H9 (cell line): ENCODE measurements at regions not wholly inside any gene's neighbourhood (a gene's known extent, or its start where the extent isn't known, plus 50 kb on each side); places are given as distances from the start of the nearest gene placed in this dataset.

Experiments used
- DNase-seq: peaks from one replicate; pipeline ENCODE4 v3.0.0-alpha.2; 2017
- H2AFZ ChIP-seq: one replicate; pipeline ENCODE4 v1.6.1; 2013; ENCODE audit warnings: mild to moderate bottlenecking, low read length, control low read depth, moderate library complexity
- H2AK5ac ChIP-seq: 2 replicates; pipeline ENCODE4 v1.6.1; 2013; ENCODE audit warnings: low read length, control low read depth, mixed read lengths; ENCODE audit not compliant: insufficient read length
- H2BK120ac ChIP-seq: one replicate; pipeline ENCODE4 v1.6.1; 2013; ENCODE audit warnings: low read depth, mild to moderate bottlenecking, low read length, control low read depth, inconsistent platforms; ENCODE audit not compliant: poor library complexity, severe bottlenecking
- H2BK12ac ChIP-seq: 2 replicates; pipeline ENCODE4 v1.6.1; 2013; ENCODE audit warnings: low read length, control low read depth, mixed read lengths, low read depth; ENCODE audit not compliant: insufficient read length
- H2BK15ac ChIP-seq: 2 replicates; pipeline ENCODE4 v1.6.1; 2013; ENCODE audit warnings: low read depth, low read length, control low read depth
- H2BK20ac ChIP-seq: one replicate; pipeline ENCODE4 v1.6.1; 2013; ENCODE audit warnings: low read depth, mild to moderate bottlenecking, low read length, control low read depth, inconsistent platforms; ENCODE audit not compliant: poor library complexity, severe bottlenecking
- H2BK5ac ChIP-seq: 2 replicates; pipeline ENCODE4 v1.6.1; 2013; ENCODE audit warnings: low read length, control low read depth, mixed read lengths; ENCODE audit not compliant: insufficient read length
- H3K14ac ChIP-seq: 2 replicates; pipeline ENCODE4 v1.6.1; 2013; ENCODE audit warnings: low read length, control low read depth; ENCODE audit not compliant: insufficient read depth
- H3K18ac ChIP-seq: 2 replicates; pipeline ENCODE4 v1.6.1; 2013; ENCODE audit warnings: low read depth, mild to moderate bottlenecking, mixed read lengths, low read length, control low read depth; ENCODE audit not compliant: insufficient read length
- H3K23ac ChIP-seq: 2 replicates; pipeline ENCODE4 v1.6.1; 2013; ENCODE audit warnings: low read length, control low read depth, mixed read lengths, low read depth; ENCODE audit not compliant: insufficient read length
- H3K23me2 ChIP-seq: 2 replicates; pipeline ENCODE4 v1.6.1; 2013; ENCODE audit warnings: low read depth, mild to moderate bottlenecking, mixed read lengths, low read length, control low read depth; ENCODE audit not compliant: insufficient read length, poor library complexity, severe bottlenecking
- H3K27ac ChIP-seq: 2 replicates; pipeline ENCODE4 v1.5.1; 2013; ENCODE audit warnings: low read length, control low read depth, mixed read lengths, low read depth; ENCODE audit not compliant: insufficient read length
- H3K27me3 ChIP-seq: 2 replicates; pipeline ENCODE4 v1.6.1; 2013; ENCODE audit warnings: low read length, control low read depth, inconsistent platforms; ENCODE audit not compliant: insufficient read depth
- H3K4ac ChIP-seq: 2 replicates; pipeline ENCODE4 v1.6.1; 2013; ENCODE audit warnings: low read depth, mild to moderate bottlenecking, control low read depth, inconsistent platforms, low read length, moderate library complexity
- H3K4me1 ChIP-seq: 2 replicates; pipeline ENCODE4 v1.6.1; 2013; ENCODE audit warnings: low read length, control low read depth, inconsistent platforms; ENCODE audit not compliant: insufficient read depth
- H3K4me2 ChIP-seq: 2 replicates; pipeline ENCODE4 v1.6.1; 2013; ENCODE audit warnings: low read length, control low read depth, mixed read lengths; ENCODE audit not compliant: insufficient read length, insufficient read depth
- H3K56ac ChIP-seq: 2 replicates; pipeline ENCODE4 v1.6.1; 2013; ENCODE audit warnings: low read depth, mild to moderate bottlenecking, mixed read lengths, low read length, control low read depth; ENCODE audit not compliant: insufficient read length
- H3K79me1 ChIP-seq: 2 replicates; pipeline ENCODE4 v1.6.1; 2013; ENCODE audit warnings: low read depth, mild to moderate bottlenecking, moderate library complexity, low read length, control low read depth, inconsistent platforms; ENCODE audit not compliant: insufficient read depth, poor library complexity, severe bottlenecking
- H3K79me2 ChIP-seq: 2 replicates; pipeline ENCODE4 v1.6.1; 2013; ENCODE audit warnings: low read length, control low read depth, inconsistent platforms; ENCODE audit not compliant: insufficient read depth
- H3K9ac ChIP-seq: 2 replicates; pipeline ENCODE4 v1.6.1; 2013; ENCODE audit warnings: low read length, control low read depth, mixed read lengths; ENCODE audit not compliant: insufficient read length; ENCODE audit errors: extremely low read depth
- H3K9me3 ChIP-seq: one replicate; pipeline ENCODE4 v1.6.1; 2013; ENCODE audit warnings: low read depth, low read length, inconsistent platforms; ENCODE audit not compliant: control insufficient read depth
- H3T11ph ChIP-seq: one replicate; pipeline ENCODE4 v1.6.1; 2013; ENCODE audit warnings: mild to moderate bottlenecking, low read length, control low read depth, inconsistent platforms
- H4K20me1 ChIP-seq: one replicate; pipeline ENCODE4 v1.6.1; 2013; ENCODE audit not compliant: control insufficient read depth, insufficient read length, insufficient read depth
- H4K5ac ChIP-seq: 2 replicates; pipeline ENCODE4 v1.6.1; 2013; ENCODE audit warnings: low read depth, mild to moderate bottlenecking, mixed read lengths, low read length, control low read depth; ENCODE audit not compliant: insufficient read length
- H4K8ac ChIP-seq: replicated peaks from 2 replicates; pipeline ENCODE4 v1.6.1; 2013; ENCODE audit warnings: low read length, control low read depth, mixed read lengths, low read depth; ENCODE audit not compliant: insufficient read length
- H4K91ac ChIP-seq: 2 replicates; pipeline ENCODE4 v1.6.1; 2013; ENCODE audit warnings: low read depth, mild to moderate bottlenecking, moderate library complexity, mixed read lengths, low read length, control low read depth; ENCODE audit not compliant: insufficient read length
- H3K27ac Mint-ChIP-seq, 3 experiments: 2 replicates in 2 of 3; 3 replicates in 1 of 3; pipeline ENCODE4 v1.8.0; 2020 to 2021; ENCODE audit warnings: mixed read lengths in 3 of 3, mild to moderate bottlenecking in 1 of 3, moderate library complexity in 1 of 3
- H3K27me3 Mint-ChIP-seq: 2 replicates; pipeline ENCODE4 v1.8.0; 2021; ENCODE audit warnings: low read depth, mild to moderate bottlenecking, moderate library complexity, mixed read lengths
- H3K36me3 Mint-ChIP-seq, 3 experiments: 2 replicates in 2 of 3; 3 replicates in 1 of 3; pipeline ENCODE4 v1.8.0; 2020 to 2021; ENCODE audit warnings: low read depth in 3 of 3, mixed read lengths in 3 of 3; ENCODE audit not compliant: insufficient read depth in 1 of 3
- H3K4me1 Mint-ChIP-seq, 2 experiments: 2 replicates each; pipeline ENCODE4 v1.8.0; 2020; ENCODE audit warnings: mixed read lengths in 2 of 2
- H3K4me3 Mint-ChIP-seq, 2 experiments: 2 replicates in 1 of 2; 3 replicates in 1 of 2; pipeline ENCODE4 v1.8.0; 2020 to 2021; ENCODE audit warnings: mild to moderate bottlenecking in 2 of 2, mixed read lengths in 2 of 2, moderate library complexity in 1 of 2
- H3K9me3 Mint-ChIP-seq, 2 experiments: 2 replicates in 1 of 2; 3 replicates in 1 of 2; pipeline ENCODE4 v1.8.0; 2020; ENCODE audit warnings: mild to moderate bottlenecking in 2 of 2, mixed read lengths in 2 of 2, moderate library complexity in 1 of 2
- CTCF ChIP-seq: fragments of 200-600 bp; sonication (generic); conservative IDR thresholded peaks from 3 replicates; pipeline ENCODE4 v1.8.0; 2021; ENCODE audit warnings: antibody characterized with exemption, mild to moderate bottlenecking
- WGBS: extraction: QIAGEN DNeasy Blood & Tissue Kit; methylation state at CpG from one replicate; pipeline ENCODE4 v1.1.7; 2013; ENCODE audit warnings: missing lambda C conversion rate, low lambda C conversion rate, mixed read lengths; ENCODE audit not compliant: insufficient read length; ENCODE audit errors: extremely low coverage; 5-methylcytosine and 5-hydroxymethylcytosine counted together

- Histone ChIP-seq H4K20me1 (no peaks in the 10 kb centered on the region), H3K4me1 (no peaks in the 10 kb centered on the region), H2BK5ac (no peak overlapping the region), H3K79me1 (no peaks in the 10 kb centered on the region), H2AFZ (no peak overlapping the region), H3T11ph (no peak overlapping the region), H2BK120ac (no peak overlapping the region), H3K4ac (no peak overlapping the region), H3K27ac (no peak overlapping the region), H4K91ac (no peak overlapping the region), H3K9me3 (no peaks in the 10 kb centered on the region), H3K27me3 (no peaks in the 10 kb centered on the region), H4K5ac (no peak overlapping the region), H3K9ac (no peak overlapping the region), H2BK12ac (no peak overlapping the region), H2BK15ac (no peak overlapping the region), H3K23ac (no peak overlapping the region), H3K18ac (no peak overlapping the region), H3K56ac (no peak overlapping the region), H3K79me2 (no peaks in the 10 kb centered on the region), H2BK20ac (no peak overlapping the region), H3K23me2 (no peaks in the 10 kb centered on the region), H2AK5ac (no peak overlapping the region), H4K8ac (no peak overlapping the region), H3K4me2 (no peak overlapping the region), H3K14ac (no peak overlapping the region)
- DNase-seq, result no peak
- H3K9me3 Mint-ChIP-seq, result no peaks in the 10 kb centered on the region
- no peak for TF ChIP-seq CTCF
- H3K4me3 Mint-ChIP-seq, result no peak overlapping the region
- H3K4me1 Mint-ChIP-seq, result peaks cover 0 to 2% of the 10 kb centered on the region in 2 experiments; a peak in 1 of 4 replicates
- no peak overlapping the region for H3K27ac Mint-ChIP-seq
- no CpG with 5 or more reads among the region's 1 CpG for WGBS
- no peaks in the 10 kb centered on the region for H3K27me3 Mint-ChIP-seq
- H3K36me3 Mint-ChIP-seq, result no peaks in the 10 kb centered on the region
Measured at GRCh38 chr3:166472015-166472414, 634.8 kb upstream of the BCHE start.
